Heart left ventricle (tissue), 13 donors: ENCODE measurements at regions not wholly inside any gene's neighbourhood (a gene's known extent, or its start where the extent isn't known, plus 50 kb on each side); places are given as distances from the start of the nearest gene placed in this dataset.
"Not testable (repeated sequence)": the region's sequence is repeated elsewhere in the genome, so short reads cannot be mapped to it uniquely, and the experiment has no call there.

ENCODE experiments used
- POLR2A ChIP-seq, 2 donors: fragments of 450-650 bp; IDR thresholded peaks; one replicate each; pipeline ENCODE4 v1.6.1; 2017; ENCODE audit warnings: antibody characterized with exemption in 2 of 2, mild to moderate bottlenecking in 2 of 2, moderate library complexity in 2 of 2
- TF ChIP-seq, protein P1 (sequence below), 12 donors: fragments of 200-600 bp; sonication (generic) in 4 of 12; IDR thresholded peaks; one replicate each; pipeline versions ENCODE4 v1.5.0 to v1.8.0; 2018 to 2022; ENCODE audit warnings: antibody characterized with exemption in 12 of 12, mild to moderate bottlenecking in 5 of 12
- donor health status: ischemic (EF 13 %, LVEDD 7.1; RV severe dilation, severe dysfunction).
- donor health status: DM: no; HTN: yes; CAD: no.
- donor health status: DM: no; HTN: no; CAD: no.
- donor health status: ischemic (EF 25% LVEDD 6.9; RV normal size, moderate dysfunction).
- donor health status: ischemic (EF 25% LVEDD 5.7; RV mildly dilated, moderate dysfunction).
- donor health status: ischemic (EF 35%, LVEDD 5.7; RV mildly dilated, moderate dysfunction).
- donor health status: nonischemic (EF 11% LVEDD 7.7; RV severe dilation, severe dysfunction).
- donor health status: DM: yes; HTN: yes; CAD: no.
- donor health status: PGD.
- donor health status: ischemic (EF 29% LVEDD 5.4; RV normal size, mild dysfunction).
- donor health status: nonischemic (EF 23%, LVEDD 6.1; RV moderate dilation, normal function).

DNA sequence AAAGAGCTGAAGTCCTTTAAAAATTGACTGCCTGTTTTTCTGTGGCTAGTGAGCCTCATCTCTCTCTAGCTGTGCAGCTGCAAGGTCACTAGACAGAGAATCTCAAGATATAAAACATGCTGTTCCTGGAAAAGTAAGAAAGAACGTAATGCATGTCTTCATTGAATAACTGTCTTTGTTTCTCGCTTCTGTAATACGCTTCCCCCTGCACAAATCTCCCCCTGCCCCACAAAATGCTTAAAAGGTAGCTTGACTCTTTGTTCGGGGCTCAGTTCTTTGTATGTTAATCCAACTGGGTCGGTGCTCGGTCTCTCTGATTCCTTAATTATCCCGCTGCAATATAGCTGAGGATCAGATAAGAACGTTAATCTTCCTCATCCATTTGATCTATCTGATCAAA lies 1495.9 kb upstream of the DDX18 start:
- TF ChIP-seq, protein P1, sequence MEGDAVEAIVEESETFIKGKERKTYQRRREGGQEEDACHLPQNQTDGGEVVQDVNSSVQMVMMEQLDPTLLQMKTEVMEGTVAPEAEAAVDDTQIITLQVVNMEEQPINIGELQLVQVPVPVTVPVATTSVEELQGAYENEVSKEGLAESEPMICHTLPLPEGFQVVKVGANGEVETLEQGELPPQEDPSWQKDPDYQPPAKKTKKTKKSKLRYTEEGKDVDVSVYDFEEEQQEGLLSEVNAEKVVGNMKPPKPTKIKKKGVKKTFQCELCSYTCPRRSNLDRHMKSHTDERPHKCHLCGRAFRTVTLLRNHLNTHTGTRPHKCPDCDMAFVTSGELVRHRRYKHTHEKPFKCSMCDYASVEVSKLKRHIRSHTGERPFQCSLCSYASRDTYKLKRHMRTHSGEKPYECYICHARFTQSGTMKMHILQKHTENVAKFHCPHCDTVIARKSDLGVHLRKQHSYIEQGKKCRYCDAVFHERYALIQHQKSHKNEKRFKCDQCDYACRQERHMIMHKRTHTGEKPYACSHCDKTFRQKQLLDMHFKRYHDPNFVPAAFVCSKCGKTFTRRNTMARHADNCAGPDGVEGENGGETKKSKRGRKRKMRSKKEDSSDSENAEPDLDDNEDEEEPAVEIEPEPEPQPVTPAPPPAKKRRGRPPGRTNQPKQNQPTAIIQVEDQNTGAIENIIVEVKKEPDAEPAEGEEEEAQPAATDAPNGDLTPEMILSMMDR (IDR thresholded peaks at IDR 0.05) = not testable (repeated sequence)
- TF ChIP-seq POLR2A (IDR thresholded peaks at IDR 0.05) = not testable (repeated sequence)
